GM21528 (cell line): ENCODE measurements at regions not wholly inside any gene's neighbourhood (a gene's known extent, or its start where the extent isn't known, plus 50 kb on each side); places are given as distances from the start of the nearest gene placed in this dataset.
A peak's percentile ranks its signal among the peaks of the same experiment; 100 is the strongest.

Experiments used
- ATAC-seq: cut with Tn5 transposase; IDR thresholded peaks from one replicate; pipeline ENCODE4 v1.9.1; 2021; ENCODE audit warnings: mild to moderate bottlenecking, moderate library complexity; ENCODE audit not compliant: unreplicated experiment, low FRiP score

- no peak for ATAC-seq
These were observed 124.2 kb downstream of the TMEM161B start for GRCh38 chr5:88144219-88145001.

DNA sequence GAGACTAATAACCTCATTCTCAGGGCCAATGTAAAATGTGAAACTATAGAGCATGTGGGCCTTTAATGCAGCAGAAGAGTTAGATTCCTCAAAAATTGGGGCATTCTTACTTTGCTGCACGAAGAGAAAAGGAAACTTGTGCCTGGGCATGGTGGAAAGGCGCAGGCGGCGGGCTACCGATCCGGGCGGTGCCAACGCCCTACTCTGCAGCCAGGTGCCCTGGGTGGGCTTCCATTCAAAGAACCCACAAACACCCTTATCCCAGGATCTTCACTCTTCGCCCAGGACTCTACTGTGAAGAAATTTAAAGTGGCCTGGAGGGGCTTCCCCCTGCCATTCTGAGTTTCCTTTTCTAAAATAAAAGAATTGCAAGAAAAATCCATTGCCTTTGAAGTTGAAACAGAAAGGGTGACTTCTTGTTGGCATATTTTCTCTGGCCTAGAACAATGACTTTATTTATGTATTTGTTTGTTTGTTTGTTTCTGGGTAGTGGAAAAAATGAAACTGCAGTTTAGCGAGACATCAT is 124.9 kb downstream of the TMEM161B start:
- no peak for ATAC-seq

DNA sequence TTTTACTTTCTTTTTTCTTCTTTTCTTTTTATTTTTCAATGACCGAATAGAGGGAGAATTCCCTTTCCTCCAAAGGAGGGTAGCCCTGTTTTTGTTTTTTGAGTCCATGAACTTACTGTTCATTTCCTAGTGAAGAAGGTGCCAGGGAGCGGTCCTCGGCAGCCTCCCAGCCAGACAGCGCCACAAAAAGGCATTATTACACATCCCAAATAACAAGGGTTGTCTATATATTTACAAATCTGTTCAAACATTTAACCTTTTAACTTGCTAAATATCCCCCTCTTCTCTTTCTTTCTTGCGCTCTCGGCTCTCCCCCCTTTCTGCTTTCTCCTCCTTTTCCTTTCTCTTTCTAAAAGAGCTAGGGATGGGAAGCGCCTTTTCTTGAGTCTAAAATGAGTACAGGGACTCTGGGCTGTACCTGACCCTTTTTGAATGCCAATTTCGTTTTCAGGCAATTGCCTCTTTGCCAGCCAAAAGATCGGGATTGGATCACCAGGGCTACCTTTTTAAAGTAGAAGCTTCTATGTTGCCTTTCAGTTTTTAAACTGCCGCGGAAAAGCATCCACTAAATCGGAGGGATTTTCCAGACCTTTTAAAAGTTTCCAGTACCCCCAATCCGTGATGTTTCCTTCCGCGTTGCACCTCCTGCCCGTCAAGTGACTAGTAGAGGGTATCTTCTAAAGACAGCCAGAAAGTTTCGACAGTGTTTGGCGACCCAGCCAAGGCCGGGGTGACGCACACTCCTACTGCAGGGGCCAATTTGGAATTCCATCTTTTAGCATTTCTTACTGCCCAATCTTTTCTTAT is 125.6 kb downstream of the TMEM161B start:
- no peak for ATAC-seq

DNA sequence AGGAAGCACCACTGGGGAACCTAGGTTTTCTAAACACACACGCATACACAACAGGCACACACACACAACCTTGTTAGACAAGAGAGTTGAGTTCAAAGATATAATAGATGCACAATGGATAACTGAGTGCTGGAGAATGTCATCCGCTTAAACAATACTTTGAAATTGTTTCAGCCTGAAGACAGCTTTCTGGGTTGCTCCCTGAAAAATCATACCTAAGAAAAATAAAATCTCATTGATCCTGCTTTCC is 126.1 kb downstream of the TMEM161B start:
- ATAC-seq = no peak

GRCh38 chr5:88140856-88141752 is 127.5 kb downstream of the TMEM161B start:
- ATAC-seq = peak; percentile 89

DNA sequence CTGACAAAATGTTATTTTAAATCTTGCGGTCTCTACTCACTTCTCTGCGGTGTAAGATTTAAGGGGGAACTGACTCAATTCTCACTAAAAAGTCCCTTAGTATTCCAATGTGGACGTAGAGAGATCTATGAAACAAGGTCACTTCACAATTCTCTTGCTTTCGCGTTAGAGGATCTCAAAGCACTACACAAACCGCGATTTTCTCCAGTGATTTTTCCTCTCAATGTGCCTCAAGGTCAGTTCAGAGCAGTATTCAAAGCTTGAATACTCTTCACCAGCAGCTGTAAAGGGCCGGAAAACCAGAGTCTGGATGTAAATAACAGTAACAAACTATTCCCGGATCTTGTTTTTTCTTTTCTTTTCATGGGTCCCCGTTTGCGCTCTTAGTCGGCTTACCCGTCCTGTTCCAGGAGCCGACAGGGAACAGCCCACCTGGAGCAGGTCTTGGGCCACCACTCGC is 128.2 kb downstream of the TMEM161B start:
- ATAC-seq = no peak

DNA sequence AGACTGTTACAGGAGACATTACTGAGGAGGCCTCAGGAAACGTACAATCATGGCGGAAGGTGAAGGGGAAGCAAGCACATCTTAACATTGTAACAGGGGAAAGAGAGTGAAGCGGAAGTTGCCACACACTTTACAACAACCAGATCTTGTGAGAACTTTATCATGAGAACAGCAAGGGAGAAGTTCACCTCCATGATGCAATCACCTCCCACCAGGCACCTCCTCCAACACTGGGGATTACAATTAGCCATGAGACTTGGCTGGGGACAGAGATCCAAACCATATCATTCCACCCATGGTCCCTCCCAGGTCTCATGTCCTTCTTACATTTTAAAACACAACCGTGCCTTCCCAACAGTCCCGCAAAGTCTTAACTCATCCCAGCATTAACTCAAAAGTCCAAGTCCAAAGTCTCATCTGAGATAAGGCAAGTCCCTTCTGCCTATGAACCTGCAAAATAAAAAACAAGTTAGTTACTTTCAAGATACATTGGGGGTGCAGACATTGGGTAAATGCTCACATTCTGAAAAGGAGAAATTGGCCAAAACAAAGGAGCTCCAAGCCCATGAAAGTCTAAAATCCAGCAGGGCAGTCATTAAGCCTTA is 138.3 kb downstream of the TMEM161B start:
- ATAC-seq = no peak

DNA sequence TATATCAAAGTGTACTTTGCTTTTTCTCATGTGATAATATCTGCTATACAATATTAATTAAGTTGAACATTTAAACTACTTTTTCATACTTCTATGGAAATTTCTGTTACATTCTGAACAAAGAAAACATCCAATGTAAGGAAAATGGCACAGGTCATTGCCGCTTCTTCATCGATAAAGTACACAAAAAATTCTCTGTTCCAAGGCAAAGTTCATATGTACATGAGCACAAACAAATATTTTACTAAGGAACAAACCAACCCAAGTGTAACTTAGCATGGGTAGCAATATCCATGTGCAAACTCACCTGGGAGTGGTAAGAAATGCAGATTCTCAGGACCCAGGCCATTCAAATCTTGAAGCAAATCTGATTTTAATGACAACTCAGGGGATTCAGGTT is 139.8 kb downstream of the TMEM161B start:
- ATAC-seq = no peak

DNA sequence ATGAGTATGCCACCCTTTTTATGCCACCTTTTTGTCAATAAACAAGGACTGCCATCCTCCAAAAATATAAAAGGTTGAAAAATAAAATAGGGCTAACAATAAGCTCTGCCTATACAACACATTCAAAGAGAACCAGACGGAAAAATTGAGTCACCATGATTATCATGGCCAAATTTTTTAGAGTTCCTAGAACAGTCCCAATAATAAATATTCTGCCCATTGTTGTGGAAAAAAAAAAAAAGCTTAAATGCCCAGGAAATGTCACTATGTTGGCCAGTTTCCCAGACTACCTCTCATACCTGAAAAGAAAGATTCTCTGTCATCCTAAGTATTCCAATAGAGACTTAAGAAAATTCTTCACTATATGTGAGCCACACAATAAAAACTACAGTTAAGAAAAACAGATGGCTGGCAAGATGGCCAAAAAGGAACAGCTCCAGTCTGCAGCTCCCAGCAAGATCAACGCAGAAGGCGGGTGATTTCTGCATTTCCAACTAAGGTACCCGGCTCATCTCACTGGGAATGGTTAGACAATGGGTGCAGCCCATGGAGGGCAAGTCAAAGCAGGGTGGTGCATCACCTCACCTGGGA is 149.0 kb downstream of the TMEM161B start:
- ATAC-seq = no peak

DNA sequence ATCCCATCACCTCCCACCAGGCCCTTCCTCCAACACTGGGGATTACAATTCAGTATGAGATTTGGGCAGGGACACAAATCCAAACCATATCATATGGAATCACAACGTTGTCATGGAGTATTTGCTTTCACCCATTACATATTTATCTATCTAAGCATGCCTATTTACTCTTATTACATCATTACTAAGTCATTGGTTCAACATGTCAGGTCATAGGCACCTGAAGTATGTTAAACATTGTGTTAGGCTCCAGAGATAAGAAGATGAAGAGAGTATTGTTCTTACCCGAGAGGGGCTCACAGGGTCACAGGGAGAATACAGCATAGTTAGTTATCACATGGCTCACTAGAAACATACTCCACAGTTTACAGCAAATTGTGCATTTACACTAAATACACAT is 150.5 kb downstream of the TMEM161B start:
- ATAC-seq = no peak

DNA sequence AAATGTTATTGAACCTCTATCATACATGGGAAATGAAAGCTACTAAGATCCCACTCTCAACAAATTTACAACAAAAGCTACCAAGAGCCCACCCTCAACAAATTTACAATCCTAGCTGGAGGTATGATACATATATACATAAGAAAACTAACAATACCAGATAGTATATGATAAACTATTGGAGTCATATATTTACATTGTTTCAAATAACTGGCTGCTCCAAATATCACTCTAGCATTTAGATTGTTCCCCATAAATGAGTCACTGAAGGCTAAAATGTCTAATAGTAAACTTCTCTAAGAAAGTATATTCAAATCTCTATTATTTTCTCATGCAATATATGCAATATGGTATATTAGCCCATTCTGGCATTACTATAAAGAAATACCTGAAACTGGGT is 151.1 kb downstream of the TMEM161B start:
- no peak for ATAC-seq

DNA sequence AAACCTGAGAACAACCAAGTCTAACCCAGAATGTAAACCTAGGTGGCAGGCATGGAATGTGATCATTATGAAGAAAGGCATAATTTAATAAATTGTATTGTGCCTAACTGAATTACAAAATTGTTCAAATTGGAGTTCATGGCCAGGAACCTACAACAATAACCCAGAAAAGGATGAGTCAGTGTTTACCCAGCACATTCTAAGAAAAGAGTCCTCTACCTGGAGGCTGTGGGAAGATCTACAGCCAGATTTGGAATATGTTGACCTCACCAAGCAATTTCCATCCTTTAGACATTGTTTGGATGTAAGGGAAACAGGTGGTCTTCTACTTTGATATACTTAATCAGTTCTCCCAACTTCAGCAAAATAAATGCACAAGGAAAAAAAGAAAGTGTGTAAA is 152.2 kb downstream of the TMEM161B start:
- ATAC-seq = no peak

GRCh38 chr5:88115211-88115610 is 153.4 kb downstream of the TMEM161B start:
- no peak for ATAC-seq

DNA sequence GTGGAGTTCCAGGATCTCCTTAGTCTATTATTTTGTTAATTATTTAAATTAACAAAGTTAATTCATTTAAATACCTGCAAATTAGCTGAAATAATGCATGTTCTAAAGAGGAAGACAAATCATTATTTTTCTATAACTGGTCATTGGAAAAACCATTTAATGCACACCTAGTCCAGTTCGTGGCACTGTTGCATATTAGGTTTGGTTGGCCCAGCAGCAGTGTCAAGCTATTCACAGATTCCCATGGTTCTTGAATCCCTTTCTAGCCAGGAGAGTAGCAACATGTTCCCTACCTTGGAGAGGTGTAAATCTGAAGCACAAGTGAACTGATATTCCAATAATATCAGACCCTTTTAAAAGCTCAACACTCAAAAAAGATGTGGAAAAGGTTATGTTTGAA is 155.2 kb downstream of the TMEM161B start:
- no peak for ATAC-seq

DNA sequence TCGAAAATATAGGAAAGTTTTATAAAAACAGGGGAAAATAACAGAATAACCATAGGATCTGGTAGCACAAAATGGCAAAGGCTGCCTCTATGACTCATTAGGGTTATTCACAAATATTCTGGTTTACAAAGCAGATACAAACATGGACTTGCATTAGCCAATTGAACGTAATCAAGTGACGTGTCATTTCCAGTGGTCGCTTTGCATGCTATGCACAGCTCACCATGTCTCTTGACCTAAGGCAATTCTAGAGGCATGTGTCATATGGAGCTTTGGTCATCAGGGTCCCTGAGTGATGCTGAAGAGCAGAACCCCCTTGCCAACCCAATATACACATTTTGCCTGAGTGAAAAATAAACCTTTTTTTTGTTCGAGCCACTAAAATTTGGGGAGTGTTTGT is 158.8 kb downstream of the TMEM161B start:
- ATAC-seq = no peak

- no peak for ATAC-seq
These were observed 160.0 kb downstream of the TMEM161B start for GRCh38 chr5:88108490-88109279.

DNA sequence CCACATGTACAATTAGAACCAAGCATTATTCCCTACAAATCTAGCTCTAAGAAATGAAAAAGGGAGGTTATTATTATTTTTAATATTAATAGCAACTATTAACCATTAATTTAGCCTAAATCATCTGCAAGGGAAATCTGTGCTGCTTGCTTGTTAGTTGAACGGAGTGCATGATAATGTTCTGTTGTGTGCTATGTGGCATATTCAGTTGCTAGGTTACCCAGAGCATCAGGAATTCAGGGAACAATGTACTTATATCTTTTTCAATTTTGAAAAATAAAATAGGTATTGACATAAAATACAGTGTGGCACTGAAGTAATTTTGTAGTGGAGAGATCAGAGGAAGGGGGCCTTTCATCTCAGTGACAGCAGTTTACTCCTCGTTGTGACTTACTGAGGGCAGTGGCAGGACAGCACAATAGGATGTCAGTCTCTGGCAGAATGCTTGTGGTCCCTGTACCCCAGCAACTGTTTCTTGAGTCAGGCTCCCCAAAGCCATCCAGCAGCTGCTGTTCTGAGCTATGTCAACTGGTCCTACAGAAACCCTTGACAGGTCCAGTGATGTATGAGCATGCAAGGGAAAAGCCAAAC is 173.6 kb downstream of the TMEM161B start:
- no peak for ATAC-seq

DNA sequence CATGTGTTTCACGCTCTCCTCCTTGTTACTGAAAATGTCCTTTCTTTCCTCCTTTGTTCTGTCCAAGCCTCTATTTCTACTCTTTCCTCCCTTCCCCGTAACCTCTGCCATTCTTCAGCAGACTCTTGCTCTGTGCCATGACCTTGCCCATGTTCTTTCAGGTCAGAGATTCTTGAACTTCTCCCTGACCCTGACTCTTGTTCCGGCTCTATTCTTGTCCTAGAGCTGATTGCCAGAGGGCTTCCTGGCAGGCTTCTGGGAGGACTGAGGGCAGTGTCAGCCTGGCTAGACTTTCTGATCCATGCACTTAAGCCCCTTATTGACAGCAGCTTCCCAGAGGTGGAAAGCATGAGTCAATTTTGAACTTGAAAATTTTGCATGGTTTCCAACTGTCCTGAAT is 174.2 kb downstream of the TMEM161B start:
- ATAC-seq = no peak

DNA sequence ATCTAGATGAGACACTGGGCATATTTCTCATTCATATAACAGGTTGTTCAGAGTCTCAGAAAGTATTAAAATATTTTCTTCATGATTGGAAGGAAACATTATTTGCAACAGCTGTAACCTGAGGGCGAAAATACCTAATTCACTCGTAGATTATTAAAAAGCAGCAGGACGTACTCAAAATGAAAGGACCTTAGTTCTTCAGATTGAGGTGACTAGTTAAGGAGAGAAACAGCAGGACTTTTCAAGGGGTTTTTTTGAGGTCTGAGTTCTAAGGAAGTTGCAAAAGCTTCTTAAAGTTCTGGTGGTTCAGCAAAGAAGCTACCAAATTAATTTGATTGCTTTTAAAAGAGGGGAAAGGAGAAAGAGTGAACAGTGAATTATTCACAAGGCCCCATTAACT is 174.9 kb downstream of the TMEM161B start:
- no peak for ATAC-seq
